ENCODE measurements at regions not wholly inside any gene's neighbourhood (a gene's known extent, or its start where the extent isn't known, plus 50 kb on each side); places are given as distances from the start of the nearest gene placed in this dataset.

- ChIA-PET POLR2A (no interaction called here), CTCF (no interaction called here)
- no peak for DNase-seq (ENCODE audit: extremely low spot score)
- TF ChIP-seq CTCF (IDR thresholded peaks at IDR 0.05; ENCODE audit: control extremely low read depth, extremely low read depth, low read depth, missing control alignments) = no peak
Observed at GRCh38 chr13:110780422-110780821, 66.9 kb downstream of the ING1 start.

- POLR2A ChIA-PET = no interaction called here
- TF ChIP-seq CTCF (IDR thresholded peaks at IDR 0.05; ENCODE audit: control extremely low read depth, extremely low read depth, low read depth, missing control alignments) = no peak
- CTCF ChIA-PET = interaction anchor here (1.1 kb wide), 1 partner anchor 8 kb away, joined by 3 read pairs; no protein-coding TSS in a partner anchor
- DNase-seq (ENCODE audit: extremely low spot score) = no peak
Observed at GRCh38 chr13:110782185-110782584, 68.7 kb downstream of the ING1 start.

- TF ChIP-seq CTCF (IDR thresholded peaks at IDR 0.05; ENCODE audit: control extremely low read depth, extremely low read depth, low read depth, missing control alignments) = no peak
- CTCF ChIA-PET = interaction anchor here (1.2 to 1.7 kb wide), 2 partner anchors 15 to 29 kb away, joined by 3 read pairs; no protein-coding TSS in a partner anchor
- DNase-seq (ENCODE audit: extremely low spot score) = no peak
- POLR2A ChIA-PET = no interaction called here
Observed at GRCh38 chr13:110784704-110785103, 71.2 kb downstream of the ING1 start.

GRCh38 chr13:110788778-110789177 is 75.3 kb downstream of the ING1 start:
- CTCF ChIA-PET = interaction anchor here (1.8 kb wide), 1 partner anchor 10 kb away, joined by 5 read pairs; no protein-coding TSS in a partner anchor
- no peak for DNase-seq (ENCODE audit: extremely low spot score)
- POLR2A ChIA-PET = no interaction called here

GRCh38 chr13:110789871-110790270 is 76.4 kb downstream of the ING1 start:
- ChIA-PET CTCF (interaction anchor here (1.0 to 1.8 kb wide), 2 partner anchors 8 to 11 kb away, joined by 3 to 5 read pairs; no protein-coding TSS in a partner anchor), POLR2A (no interaction called here)
- DNase-seq (ENCODE audit: extremely low spot score) = no peak
- TF ChIP-seq CTCF (IDR thresholded peaks at IDR 0.05; ENCODE audit: control extremely low read depth, extremely low read depth, low read depth, missing control alignments) = no peak

More at GRCh38 chr13:110788778-110789177, 75.3 kb downstream of the ING1 start:
- no peak for TF ChIP-seq CTCF (IDR thresholded peaks at IDR 0.05; ENCODE audit: control extremely low read depth, extremely low read depth, low read depth, missing control alignments)

- TF ChIP-seq CTCF (IDR thresholded peaks at IDR 0.05; ENCODE audit: control extremely low read depth, extremely low read depth, low read depth, missing control alignments) = no peak
- CTCF ChIA-PET = interaction anchor here (1.0 to 1.8 kb wide), 2 partner anchors 9 to 11 kb away, joined by 3 to 5 read pairs; no protein-coding TSS in a partner anchor
- POLR2A ChIA-PET = no interaction called here
- DNase-seq (ENCODE audit: extremely low spot score) = no peak
Observed at GRCh38 chr13:110790371-110790770, 76.9 kb downstream of the ING1 start.
